Activated CD4-positive, alpha-beta T cell treated with anti-CD3 and anti-CD28 coated beads, Interleukin-2, amount 50 U/mL, for 48 hours (primary cell): ENCODE measurements at regions not wholly inside any gene's neighbourhood (a gene's known extent, or its start where the extent isn't known, plus 50 kb on each side); places are given as distances from the start of the nearest gene placed in this dataset.
"Not testable (repeated sequence)": the region's sequence is repeated elsewhere in the genome, so short reads cannot be mapped to it uniquely, and the experiment has no call there.

Experiments used
- DNase-seq, 2 experiments: peaks; one replicate each; pipeline ENCODE4 v3.0.0-alpha.2; 2020

GRCh38 chr11:86749821-86750401, 50.4 kb upstream of the PRSS23 start:
- DNase-seq: no peak

- DNase-seq: no peak
Observed at GRCh38 chr11:86749376-86749775, 51.0 kb upstream of the PRSS23 start.

- no peak for DNase-seq
Observed at GRCh38 chr11:86748296-86748695, 52.0 kb upstream of the PRSS23 start.

- no peak for DNase-seq
Observed at GRCh38 chr11:86747801-86748200, 52.5 kb upstream of the PRSS23 start.

GRCh38 chr11:86746514-86746913, 53.8 kb upstream of the PRSS23 start:
- DNase-seq: no peak

- DNase-seq: no peak
Observed at GRCh38 chr11:86745571-86745970, 54.8 kb upstream of the PRSS23 start.

- DNase-seq: peak; percentile 56 to 68
Observed at GRCh38 chr11:86743223-86744118, 56.9 kb upstream of the PRSS23 start.

GRCh38 chr11:86741839-86742805, 58.2 kb upstream of the PRSS23 start:
- DNase-seq: no peak

GRCh38 chr11:86741484-86741835, 58.9 kb upstream of the PRSS23 start:
- DNase-seq: no peak

- peak; percentile 19 to 29 for DNase-seq
Observed at GRCh38 chr11:86740628-86741483, 59.5 kb upstream of the PRSS23 start.

- DNase-seq: no peak
Observed at GRCh38 chr11:86738568-86738967, 61.8 kb upstream of the PRSS23 start.

- DNase-seq: no peak
Observed at GRCh38 chr11:86737737-86738136, 62.6 kb upstream of the PRSS23 start.

- no peak for DNase-seq
Observed at GRCh38 chr11:86737230-86737629, 63.1 kb upstream of the PRSS23 start.

GRCh38 chr11:86736291-86737143, 63.8 kb upstream of the PRSS23 start:
- no peak for DNase-seq

GRCh38 chr11:86735451-86736290, 63.3 kb upstream of the ME3 start:
- no peak for DNase-seq

GRCh38 chr11:86732739-86733138, 60.3 kb upstream of the ME3 start:
- not testable (repeated sequence) for DNase-seq

- not testable (repeated sequence) for DNase-seq
Observed at GRCh38 chr11:86732286-86732685, 59.9 kb upstream of the ME3 start.

GRCh38 chr11:86729576-86729975, 57.2 kb upstream of the ME3 start:
- DNase-seq: not testable (repeated sequence)

GRCh38 chr11:86728562-86728961, 56.1 kb upstream of the ME3 start:
- DNase-seq: no peak

- no peak for DNase-seq
Observed at GRCh38 chr11:86726770-86727504, 54.5 kb upstream of the ME3 start.
